NK-92 treated with Interleukin-12 subunit alpha and Interleukin-12 subunit beta, amount 100 ng/mL, for 24 hours (cell line): ENCODE measurements at regions not wholly inside any gene's neighbourhood (a gene's known extent, or its start where the extent isn't known, plus 50 kb on each side); places are given as distances from the start of the nearest gene placed in this dataset.

Experiments
- DNase-seq: peaks from one replicate; lab custom pipeline; 2025; lab: John Stamatoyannopoulos, UW

GRCh38 chr9:106052735-106053134 is 358.4 kb downstream of the TMEM38B start:
- no peak for DNase-seq

- DNase-seq, result no peak
Observed at GRCh38 chr9:106056328-106056727, 362.0 kb downstream of the TMEM38B start.

GRCh38 chr9:106058460-106058859 is 364.1 kb downstream of the TMEM38B start:
- no peak for DNase-seq

- DNase-seq, result no peak
Observed at GRCh38 chr9:106059886-106060285, 365.5 kb downstream of the TMEM38B start.

- DNase-seq, result no peak
Observed at GRCh38 chr9:106060885-106061284, 366.5 kb downstream of the TMEM38B start.

GRCh38 chr9:106062250-106062649 is 367.9 kb downstream of the TMEM38B start:
- DNase-seq, result no peak

GRCh38 chr9:106065136-106065535 is 370.8 kb downstream of the TMEM38B start:
- DNase-seq, result no peak

GRCh38 chr9:106065579-106066214 is 371.4 kb downstream of the TMEM38B start:
- DNase-seq, result no peak

- DNase-seq, result no peak
Observed at GRCh38 chr9:106066940-106067524, 372.7 kb downstream of the TMEM38B start.

- DNase-seq, result no peak
Observed at GRCh38 chr9:106069241-106069640, 374.9 kb downstream of the TMEM38B start.

- DNase-seq, result no peak
Observed at GRCh38 chr9:106072421-106072820, 378.1 kb downstream of the TMEM38B start.

GRCh38 chr9:106074006-106074405 is 379.7 kb downstream of the TMEM38B start:
- no peak for DNase-seq

- no peak for DNase-seq
Observed at GRCh38 chr9:106075236-106075959, 381.1 kb downstream of the TMEM38B start.

- DNase-seq, result no peak
Observed at GRCh38 chr9:106075960-106076327, 381.6 kb downstream of the TMEM38B start.

GRCh38 chr9:106076711-106077110 is 382.4 kb downstream of the TMEM38B start:
- no peak for DNase-seq

GRCh38 chr9:106077731-106078130 is 383.4 kb downstream of the TMEM38B start:
- DNase-seq, result no peak

GRCh38 chr9:106082621-106083020 is 388.3 kb downstream of the TMEM38B start:
- DNase-seq, result no peak

GRCh38 chr9:106084702-106085101 is 390.4 kb downstream of the TMEM38B start:
- no peak for DNase-seq

GRCh38 chr9:106085479-106085878 is 391.1 kb downstream of the TMEM38B start:
- no peak for DNase-seq

GRCh38 chr9:106092083-106092482 is 397.7 kb downstream of the TMEM38B start:
- no peak for DNase-seq

- no peak for DNase-seq
Observed at GRCh38 chr9:106102821-106103220, 408.5 kb downstream of the TMEM38B start.

- no peak for DNase-seq
Observed at GRCh38 chr9:106104887-106105286, 410.5 kb downstream of the TMEM38B start.

GRCh38 chr9:106106396-106106795 is 412.1 kb downstream of the TMEM38B start:
- no peak for DNase-seq
